T47D (cell line): ENCODE measurements at regions not wholly inside any gene's neighbourhood (a gene's known extent, or its start where the extent isn't known, plus 50 kb on each side); places are given as distances from the start of the nearest gene placed in this dataset.

Experiments
- DNase-seq, 2 experiments: peaks; one replicate each; pipeline versions ENCODE4 v3.0.0 to v3.0.0-alpha.2; 2011 to 2012; ENCODE audit warnings: low read depth in 1 of 2, low spot score in 1 of 2
- JUND ChIP-seq: IDR thresholded peaks from 2 replicates; pipeline ENCODE4 v1.6.1; 2012; ENCODE audit warnings: low read depth
- in situ Hi-C: cut with HindIII; loops from 2 replicates; pipeline ENCODE4 v1.10.0; 2016; ENCODE audit warnings: low sequenced_read_pairs, low pct_unique_long_range_greater_than_20kb

GRCh38 chr9:21685502-21685901, 116.9 kb upstream of the MTAP start:
- no peak for DNase-seq
- TF ChIP-seq JUND: no peak
- in situ Hi-C loops: no loop called here

GRCh38 chr9:21686738-21687137, 115.7 kb upstream of the MTAP start:
- in situ Hi-C loops: no loop called here
- TF ChIP-seq JUND: no peak
- DNase-seq: no peak

GRCh38 chr9:21687351-21687750, 115.1 kb upstream of the MTAP start:
- in situ Hi-C loops: no loop called here
- no peak for DNase-seq
- no peak for TF ChIP-seq JUND

- in situ Hi-C loops: no loop called here
- DNase-seq: peak in 1 of 2 experiments; percentile 8
- TF ChIP-seq JUND: no peak
Observed at GRCh38 chr9:21688108-21689102, 114.0 kb upstream of the MTAP start.

- TF ChIP-seq JUND: no peak
- in situ Hi-C loops: no loop called here
- no peak for DNase-seq
Observed at GRCh38 chr9:21689854-21690253, 112.6 kb upstream of the MTAP start.

- TF ChIP-seq JUND: no peak
- no peak for DNase-seq
- in situ Hi-C loops: no loop called here
Observed at GRCh38 chr9:21690561-21690960, 111.9 kb upstream of the MTAP start.

- DNase-seq: no peak
- in situ Hi-C loops: no loop called here
- no peak for TF ChIP-seq JUND
Observed at GRCh38 chr9:21692390-21692789, 110.0 kb upstream of the MTAP start.

GRCh38 chr9:21694424-21694823, 108.0 kb upstream of the MTAP start:
- no peak for TF ChIP-seq JUND
- DNase-seq: no peak
- in situ Hi-C loops: no loop called here

- DNase-seq: no peak
- no peak for TF ChIP-seq JUND
- in situ Hi-C loops: no loop called here
Observed at GRCh38 chr9:21695443-21695842, 107.0 kb upstream of the MTAP start.

GRCh38 chr9:21695874-21696341, 106.5 kb upstream of the MTAP start:
- in situ Hi-C loops: no loop called here
- no peak for DNase-seq
- no peak for TF ChIP-seq JUND

- TF ChIP-seq JUND: no peak
- no peak for DNase-seq
- in situ Hi-C loops: no loop called here
Observed at GRCh38 chr9:21696411-21696871, 106.0 kb upstream of the MTAP start.

- DNase-seq: no peak
- no peak for TF ChIP-seq JUND
- in situ Hi-C loops: no loop called here
Observed at GRCh38 chr9:21708260-21708711, 94.2 kb upstream of the MTAP start.

GRCh38 chr9:21708856-21709255, 93.6 kb upstream of the MTAP start:
- TF ChIP-seq JUND: no peak
- DNase-seq: no peak
- in situ Hi-C loops: no loop called here
